HG03432 (cell line): ENCODE measurements at regions not wholly inside any gene's neighbourhood (a gene's known extent, or its start where the extent isn't known, plus 50 kb on each side); places are given as distances from the start of the nearest gene placed in this dataset.

Experiments used
- ATAC-seq: cut with Tn5 transposase; IDR thresholded peaks from one replicate; pipeline ENCODE4 v1.9.1; 2021; ENCODE audit warnings: mild to moderate bottlenecking, moderate library complexity; ENCODE audit not compliant: unreplicated experiment

GRCh38 chrX:149161435-149162088 lies 343.5 kb downstream of the IDS start:
- ATAC-seq, result no peak

GRCh38 chrX:149157976-149158375 lies 347.1 kb downstream of the IDS start:
- ATAC-seq, result no peak

DNA sequence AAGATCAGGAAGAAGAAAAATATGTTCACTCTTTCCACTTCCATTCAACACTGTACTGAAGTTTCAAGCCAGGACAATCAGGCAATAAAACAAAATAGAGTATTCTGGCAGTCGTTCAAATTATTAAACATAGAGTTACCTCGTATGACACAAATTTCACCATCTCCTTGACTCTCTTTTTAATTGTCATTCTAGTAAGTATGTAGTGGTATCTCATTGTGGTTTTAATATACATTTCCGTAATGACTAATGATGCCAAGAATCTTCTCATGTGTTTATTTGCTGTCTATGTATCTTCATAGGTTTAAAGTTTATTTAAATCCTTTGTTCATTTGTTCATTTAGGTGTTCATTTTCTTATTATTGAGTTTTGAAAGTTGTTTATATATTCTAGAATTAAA lies 352.2 kb downstream of the IDS start:
- no peak for ATAC-seq

DNA sequence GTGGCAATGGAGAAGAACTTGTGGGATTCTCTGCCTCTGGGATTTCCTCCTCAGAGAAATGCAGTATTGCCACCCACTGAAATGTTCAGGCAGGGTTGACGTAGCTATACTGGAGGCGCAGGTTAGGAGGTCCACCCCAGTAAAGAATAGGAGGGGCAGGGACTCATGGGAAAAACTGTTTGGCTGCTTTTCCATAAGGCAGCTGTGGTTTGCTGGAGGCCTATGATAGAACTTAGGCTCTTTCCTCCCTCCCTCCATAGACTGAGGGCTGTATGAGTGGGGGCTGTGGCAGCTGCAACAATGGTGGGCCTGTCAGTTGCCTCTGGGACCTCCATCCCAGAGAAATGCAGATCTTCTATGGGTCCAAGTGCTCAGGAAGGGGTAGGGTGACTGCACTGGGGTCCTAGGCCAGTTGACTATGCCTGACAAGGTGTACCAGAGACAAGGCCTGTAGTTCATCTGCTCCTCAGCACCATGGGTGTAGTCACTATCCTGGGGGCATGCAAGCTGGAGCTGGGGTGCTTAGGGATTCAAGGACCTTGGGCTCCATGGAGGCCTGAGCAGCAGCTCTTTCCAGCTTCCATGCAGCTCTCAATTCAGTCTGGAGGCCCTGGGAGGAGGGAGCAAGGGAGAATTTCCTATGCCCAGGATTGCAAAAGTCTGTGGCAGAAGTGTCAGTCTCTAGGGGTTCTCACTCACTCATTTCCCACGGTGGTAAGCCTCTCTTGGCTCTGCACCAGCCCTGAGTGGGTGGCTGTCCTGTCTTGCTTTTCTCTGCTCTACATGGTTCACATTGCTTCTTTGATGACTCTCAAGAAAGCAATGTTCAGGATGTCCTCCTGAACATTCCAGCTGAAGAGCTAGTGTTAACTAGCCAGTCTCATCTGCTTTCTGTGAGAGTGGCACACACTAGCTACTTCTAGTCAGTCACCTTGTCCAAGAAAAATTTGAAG lies 353.0 kb downstream of the IDS start:
- ATAC-seq, result no peak

- peak; percentile 69 for ATAC-seq
These were observed 359.2 kb downstream of the IDS start for GRCh38 chrX:149145845-149146285.

DNA sequence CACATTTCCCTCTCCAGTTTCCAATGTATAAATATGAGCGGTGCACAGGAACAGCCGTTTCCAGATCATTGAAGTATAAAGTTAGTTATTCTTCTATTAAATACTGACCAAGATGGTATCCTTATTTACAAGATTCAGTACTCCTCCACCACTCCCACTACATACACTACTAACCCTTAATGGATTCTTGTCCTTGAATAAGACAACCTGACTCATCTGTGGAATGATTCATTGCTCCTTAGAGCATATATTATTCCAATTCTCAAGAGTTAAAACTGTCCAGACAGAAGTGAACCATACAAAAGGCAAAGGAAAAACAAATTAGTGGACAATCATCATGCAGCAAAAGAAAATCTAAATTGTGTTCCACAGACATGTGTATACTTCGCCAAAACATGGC lies 373.3 kb downstream of the IDS start:
- no peak for ATAC-seq

- ATAC-seq, result peak; percentile 57
These were observed 375.3 kb downstream of the IDS start for GRCh38 chrX:149129767-149130166.

- ATAC-seq, result peak; percentile 53
These were observed 380.5 kb downstream of the IDS start for GRCh38 chrX:149124526-149125108.

DNA sequence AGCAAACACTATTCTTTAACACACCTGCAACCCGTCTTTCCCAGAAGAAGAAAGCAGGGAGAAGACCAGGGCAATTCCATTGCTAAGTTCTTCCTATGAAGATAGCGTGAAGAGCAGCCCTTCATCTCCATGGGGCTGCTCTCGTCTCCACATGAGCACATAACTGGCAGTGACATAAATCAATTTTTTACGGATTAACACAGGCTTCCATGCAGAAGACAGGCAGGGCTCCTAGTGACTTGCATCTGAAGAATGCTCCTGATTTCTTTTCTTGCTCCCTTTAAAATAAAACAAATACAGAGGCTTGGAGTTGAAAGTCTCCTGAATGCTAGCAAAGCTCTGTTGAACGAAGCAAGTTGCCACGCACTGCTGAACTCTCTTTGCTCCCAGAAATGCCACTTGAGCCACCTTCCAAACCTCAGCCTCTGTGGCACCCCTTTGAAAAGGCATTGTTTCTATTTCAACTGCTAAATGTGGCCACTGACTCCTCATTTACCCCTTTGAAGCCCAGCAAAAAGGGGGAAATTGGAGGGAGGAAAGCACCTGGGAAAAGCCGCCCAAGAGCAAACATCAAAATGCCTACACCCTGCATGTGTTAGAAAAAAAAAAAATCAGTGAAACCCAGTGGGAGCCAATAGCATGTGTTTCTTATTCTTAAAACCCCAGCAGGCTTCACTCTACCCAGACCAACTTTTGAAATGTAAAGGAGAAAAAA lies 383.7 kb downstream of the IDS start:
- ATAC-seq, result no peak

DNA sequence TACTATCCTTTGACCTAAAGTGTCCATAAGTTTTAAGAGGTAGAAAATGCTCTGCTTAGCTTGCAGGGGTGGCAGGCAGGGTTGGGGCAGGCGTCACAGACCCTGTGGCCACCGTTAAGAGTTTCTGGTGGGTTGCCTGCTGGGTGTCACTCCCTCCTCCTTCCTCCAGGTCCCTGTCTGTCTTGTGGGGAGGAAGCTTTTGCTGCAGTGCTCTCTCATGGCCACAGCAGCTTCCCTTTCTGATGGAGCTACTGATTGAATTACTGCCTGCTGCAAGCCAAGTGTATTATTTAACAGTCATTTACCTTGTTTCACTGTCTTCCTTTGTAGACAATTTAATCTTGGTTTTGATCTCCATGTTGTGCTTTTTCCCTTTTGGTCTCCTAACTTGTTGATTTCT lies 384.6 kb downstream of the IDS start:
- ATAC-seq, result peak; percentile 54

GRCh38 chrX:149114874-149115273 lies 390.2 kb downstream of the IDS start:
- no peak for ATAC-seq

GRCh38 chrX:149114001-149114400 lies 391.1 kb downstream of the IDS start:
- ATAC-seq, result no peak

DNA sequence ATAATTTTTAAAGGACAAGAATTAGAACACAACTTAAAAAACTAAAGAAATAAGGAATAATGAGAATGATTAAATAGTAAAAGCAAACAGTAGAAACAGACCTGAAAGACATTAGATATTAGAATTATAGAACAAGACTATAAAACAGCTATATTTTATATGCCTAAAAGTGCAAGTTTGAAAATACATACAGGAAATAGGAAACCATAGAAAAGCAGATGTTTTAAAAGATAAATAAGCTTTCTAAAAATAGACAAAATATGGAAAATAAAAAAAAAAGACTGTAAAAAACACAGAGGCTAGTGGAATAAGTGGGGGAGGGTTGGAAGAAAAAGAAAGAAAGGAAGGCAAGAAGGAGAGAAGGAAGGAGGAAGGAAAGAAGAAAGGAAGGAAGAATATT lies 407.3 kb downstream of the IDS start:
- no peak for ATAC-seq

GRCh38 chrX:149092179-149092578 lies 412.9 kb downstream of the IDS start:
- ATAC-seq, result no peak

DNA sequence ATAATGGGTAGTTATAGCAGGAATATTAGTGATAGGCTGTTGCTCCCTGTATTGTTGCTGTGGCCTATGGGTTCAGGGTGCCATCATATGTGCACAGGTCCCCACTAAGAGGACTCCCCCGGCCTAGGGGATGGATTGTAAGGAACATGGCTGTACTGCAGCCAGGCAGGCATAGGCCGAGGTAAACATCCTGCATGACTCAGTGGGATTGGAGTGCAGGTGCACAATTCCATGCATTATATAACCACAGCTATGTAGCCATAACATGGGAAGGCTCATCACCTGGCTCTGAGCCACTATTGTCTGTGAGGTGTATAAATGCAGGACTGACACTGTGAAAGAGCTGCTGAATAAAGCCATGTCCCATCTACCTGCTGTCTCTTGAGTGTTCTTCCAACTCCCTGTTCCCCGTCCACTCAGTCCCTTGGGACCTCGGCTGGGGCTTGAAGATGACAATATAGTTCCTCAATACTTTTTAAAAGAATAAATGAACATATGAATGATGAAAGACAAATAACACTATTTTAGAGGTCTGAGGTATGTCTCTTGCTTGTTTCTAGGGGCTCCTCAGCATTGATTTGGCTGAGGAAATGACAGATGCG lies 425.2 kb downstream of the IDS start:
- no peak for ATAC-seq

- peak; percentile 91 for ATAC-seq
These were observed 430.7 kb downstream of the IDS start for GRCh38 chrX:149074398-149074797.

- ATAC-seq, result no peak
These were observed 431.6 kb downstream of the IDS start for GRCh38 chrX:149073479-149073878.

- no peak for ATAC-seq
These were observed 435.2 kb downstream of the IDS start for GRCh38 chrX:149069899-149070298.

- no peak for ATAC-seq
These were observed 444.2 kb downstream of the IDS start for GRCh38 chrX:149060921-149061320.
